ENCODE measurements at regions not wholly inside any gene's neighbourhood (a gene's known extent, or its start where the extent isn't known, plus 50 kb on each side); places are given as distances from the start of the nearest gene placed in this dataset.

DNA sequence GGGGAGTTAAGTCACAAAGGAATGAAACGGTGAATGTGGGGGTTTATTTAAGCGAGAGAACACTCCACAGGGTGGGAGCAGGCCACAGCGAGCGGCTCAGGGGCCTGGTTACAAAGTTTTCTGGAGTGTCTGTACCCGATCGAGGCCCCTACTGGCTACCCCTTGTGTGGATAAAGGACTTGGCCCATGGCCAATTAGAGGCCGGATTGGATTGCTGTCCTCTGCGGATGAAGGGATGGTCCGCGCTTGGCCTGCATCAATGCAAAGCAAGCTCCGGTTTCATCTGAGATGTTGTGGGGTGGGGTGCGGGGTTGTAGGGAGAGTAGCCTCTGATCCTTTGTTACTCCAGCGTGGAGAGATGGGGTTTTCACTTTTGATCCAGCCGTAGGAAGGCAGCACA lies 1574.5 kb upstream of the TENM3 start:
- TF ChIP-seq POLR2A (IDR thresholded peaks at IDR 0.05; ENCODE audit: low read length) (no peak), GATA1 (IDR thresholded peaks at IDR 0.05; ENCODE audit: low read depth, low read length) (no peak)

All from erythroblast (primary cell).